Activated naive CD8-positive, alpha-beta T cell treated with anti-CD3 and anti-CD28 coated beads, Interleukin-2, amount 10 ng/mL, durations not matched to agents 7 days and 5 days (primary cell): ENCODE measurements at regions not wholly inside any gene's neighbourhood (a gene's known extent, or its start where the extent isn't known, plus 50 kb on each side); places are given as distances from the start of the nearest gene placed in this dataset.

Source experiments
- ATAC-seq: fragments of 150-1000 bp; cut with Tn5 transposase; one replicate; pipeline ENCODE4 v1.10.0; 2021; ENCODE audit warnings: low read depth, moderate library complexity
- POLR2A ChIA-PET: fragments of 350-600 bp; sonication (Branson Sonifier 250); formaldehyde crosslinking; loops from one replicate; lab custom pipeline; 2021; ENCODE audit warnings: antibody characterized with exemption; lab: Charles Lee
- DNase-seq: peaks from one replicate; pipeline ENCODE4 v3.0.0; 2021
- H3K27ac Mint-ChIP-seq: one replicate; pipeline ENCODE4 v1.8.0; 2022; ENCODE audit warnings: mild to moderate bottlenecking, mixed read lengths
- H3K27me3 Mint-ChIP-seq: one replicate; pipeline ENCODE4 v1.8.0; 2022; ENCODE audit warnings: mild to moderate bottlenecking, moderate library complexity, mixed read lengths
- H3K36me3 Mint-ChIP-seq: one replicate; pipeline ENCODE4 v1.8.0; 2021; ENCODE audit warnings: mild to moderate bottlenecking, mixed read lengths
- H3K4me1 Mint-ChIP-seq: one replicate; pipeline ENCODE4 v1.8.0; 2021; ENCODE audit warnings: mixed read lengths
- H3K4me3 Mint-ChIP-seq: one replicate; pipeline ENCODE4 v1.8.0; 2022; ENCODE audit warnings: mild to moderate bottlenecking, moderate library complexity, mixed read lengths
- H3K9me3 Mint-ChIP-seq: one replicate; pipeline ENCODE4 v1.8.0; 2021; ENCODE audit warnings: mixed read lengths

DNA sequence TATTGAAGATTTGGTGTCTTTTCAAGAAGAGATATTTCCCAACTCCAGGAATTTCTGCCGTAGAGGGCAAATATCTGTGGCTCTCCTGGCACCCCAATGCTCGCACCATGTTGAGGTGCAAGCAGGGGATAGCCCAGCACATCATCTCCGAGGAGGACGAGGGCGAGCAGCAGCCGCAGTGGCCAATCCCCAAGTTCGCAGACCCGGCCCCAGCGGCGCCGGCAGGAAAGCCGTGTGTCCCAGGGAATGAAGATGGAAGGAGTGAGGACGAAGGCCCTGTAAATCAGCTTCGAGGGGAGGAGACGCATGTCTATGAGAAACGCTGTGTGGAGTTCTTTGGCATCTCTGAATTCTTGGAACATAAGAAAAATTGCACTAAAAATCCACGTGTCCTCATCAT, 213.4 kb upstream of the UBE2E2 start:
- no peak for DNase-seq
- no peak overlapping the region for H3K27ac Mint-ChIP-seq
- ATAC-seq: no peak
- H3K4me1 Mint-ChIP-seq: no peaks in the 10 kb centered on the region
- peaks cover 2% of the 10 kb centered on the region for H3K9me3 Mint-ChIP-seq
- no peaks in the 10 kb centered on the region for H3K36me3 Mint-ChIP-seq
- H3K4me3 Mint-ChIP-seq: no peak overlapping the region
- POLR2A ChIA-PET: no interaction called here
- H3K27me3 Mint-ChIP-seq: peaks cover 3% of the 10 kb centered on the region

DNA sequence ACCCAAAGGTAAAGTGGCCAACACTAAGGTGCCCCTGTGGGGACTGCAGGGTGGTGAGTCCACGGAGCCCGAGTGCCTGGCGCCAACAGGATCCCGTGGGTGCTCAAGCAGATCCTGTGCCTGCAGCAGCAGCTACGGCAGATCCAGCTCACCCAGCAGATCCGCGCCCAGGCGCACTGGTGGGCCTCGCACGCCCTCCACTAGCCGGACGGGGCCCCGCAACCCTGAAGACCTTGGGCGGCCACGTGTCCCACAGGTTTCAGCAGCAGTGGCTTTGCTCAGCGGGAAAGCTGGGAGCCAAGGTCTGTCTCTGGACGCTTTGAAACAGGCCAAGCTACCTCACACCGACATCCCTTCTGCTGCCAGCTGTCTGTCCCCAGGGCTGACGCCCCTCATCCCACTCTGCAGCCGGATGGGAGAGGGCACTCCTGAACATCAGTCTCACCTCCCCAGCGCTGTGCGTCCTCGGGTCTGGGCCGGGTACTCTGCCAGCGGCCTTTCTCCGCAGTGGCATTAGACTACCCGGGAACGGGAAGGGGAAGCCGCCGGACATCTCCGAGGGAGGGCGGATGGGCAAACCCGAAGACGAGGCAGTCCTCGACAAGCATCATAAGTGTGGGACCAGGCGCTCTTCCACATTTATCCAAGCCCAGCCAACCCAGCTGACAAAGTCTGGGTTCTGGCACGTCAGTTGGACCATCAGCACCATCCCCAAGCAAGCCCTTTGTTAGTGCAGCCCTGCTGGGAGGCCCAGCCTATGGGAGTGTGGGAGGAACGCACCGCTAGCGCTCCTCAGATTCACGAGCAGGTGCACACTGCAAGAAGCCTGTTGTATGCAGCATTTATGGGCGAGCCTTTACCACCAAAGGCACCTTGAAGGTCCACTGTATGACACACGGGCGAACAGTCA, 212.6 kb upstream of the UBE2E2 start:
- Mint-ChIP-seq H3K4me1 (no peaks in the 10 kb centered on the region), H3K4me3 (no peak overlapping the region), H3K27ac (no peak overlapping the region), H3K27me3 (peaks cover 3% of the 10 kb centered on the region), H3K36me3 (no peaks in the 10 kb centered on the region), H3K9me3 (peaks cover 2% of the 10 kb centered on the region)
- ATAC-seq: no peak
- POLR2A ChIA-PET: no interaction called here
- no peak for DNase-seq

GRCh38 chr3:22994781-22995180, 208.3 kb upstream of the UBE2E2 start:
- DNase-seq (no peak), ATAC-seq (no peak)
- no peak overlapping the region for H3K4me3 Mint-ChIP-seq
- no peaks in the 10 kb centered on the region for H3K27me3 Mint-ChIP-seq
- no peaks in the 10 kb centered on the region for H3K36me3 Mint-ChIP-seq
- POLR2A ChIA-PET: no interaction called here
- no peak overlapping the region for H3K27ac Mint-ChIP-seq
- no peaks in the 10 kb centered on the region for H3K9me3 Mint-ChIP-seq
- H3K4me1 Mint-ChIP-seq: no peaks in the 10 kb centered on the region

DNA sequence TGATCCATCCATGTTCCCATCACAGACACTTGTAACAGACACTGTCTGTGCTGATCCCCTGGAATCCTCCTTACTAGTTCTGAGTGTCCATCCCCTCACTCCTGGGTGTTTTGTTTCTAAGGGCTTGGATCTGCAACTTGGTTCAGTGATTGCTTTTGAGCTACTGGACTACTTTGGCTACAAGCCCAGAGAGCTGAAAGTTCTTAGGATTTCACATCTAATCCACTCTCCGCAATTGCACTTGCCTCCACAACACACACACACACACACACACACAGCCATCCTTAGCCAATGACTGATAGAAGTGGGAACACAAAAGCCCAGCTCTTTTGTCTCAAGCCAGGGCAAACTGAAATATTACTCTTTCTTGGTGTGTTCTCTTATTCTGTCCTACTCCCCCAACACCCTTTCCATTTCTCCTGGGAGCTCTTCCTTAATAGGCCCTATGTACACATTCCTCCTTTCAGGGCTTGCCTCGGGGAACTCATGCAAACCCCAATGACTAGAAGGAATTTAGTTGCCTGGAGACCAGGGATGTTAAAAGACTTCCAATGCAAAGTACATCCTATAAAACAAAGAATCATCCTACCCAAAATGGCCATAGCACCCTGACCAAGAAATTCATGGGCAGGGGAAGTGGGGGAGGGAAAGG, 206.1 kb upstream of the UBE2E2 start:
- Mint-ChIP-seq H3K27me3 (no peaks in the 10 kb centered on the region), H3K27ac (no peak overlapping the region), H3K4me1 (no peaks in the 10 kb centered on the region), H3K9me3 (no peaks in the 10 kb centered on the region), H3K36me3 (no peaks in the 10 kb centered on the region), H3K4me3 (no peak overlapping the region)
- no peak for ATAC-seq
- DNase-seq: no peak
- POLR2A ChIA-PET: no interaction called here

DNA sequence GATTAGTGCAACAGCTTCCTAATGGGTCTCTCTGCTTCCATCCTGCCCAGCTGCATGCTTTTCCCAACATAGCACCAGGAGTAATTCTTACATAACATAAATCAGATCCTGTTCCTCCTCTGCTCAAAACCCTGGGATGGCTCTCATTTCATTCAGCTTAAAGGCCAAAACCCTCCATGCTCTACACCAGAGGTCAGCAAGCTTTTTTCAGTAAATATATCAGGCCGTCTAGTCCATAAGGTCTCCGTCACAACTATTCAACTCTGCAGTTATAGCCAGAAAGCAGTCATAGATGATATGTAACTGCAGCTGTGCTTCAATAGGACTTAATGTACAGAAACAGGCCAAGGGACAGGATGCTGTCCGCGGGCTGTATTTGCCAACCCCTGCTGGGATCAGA, 202.8 kb upstream of the UBE2E2 start:
- H3K27me3 Mint-ChIP-seq: no peaks in the 10 kb centered on the region
- no peak overlapping the region for H3K4me3 Mint-ChIP-seq
- no peaks in the 10 kb centered on the region for H3K9me3 Mint-ChIP-seq
- no peak for ATAC-seq
- POLR2A ChIA-PET: no interaction called here
- no peak for DNase-seq
- no peaks in the 10 kb centered on the region for H3K36me3 Mint-ChIP-seq
- no peak overlapping the region for H3K27ac Mint-ChIP-seq
- no peaks in the 10 kb centered on the region for H3K4me1 Mint-ChIP-seq

DNA sequence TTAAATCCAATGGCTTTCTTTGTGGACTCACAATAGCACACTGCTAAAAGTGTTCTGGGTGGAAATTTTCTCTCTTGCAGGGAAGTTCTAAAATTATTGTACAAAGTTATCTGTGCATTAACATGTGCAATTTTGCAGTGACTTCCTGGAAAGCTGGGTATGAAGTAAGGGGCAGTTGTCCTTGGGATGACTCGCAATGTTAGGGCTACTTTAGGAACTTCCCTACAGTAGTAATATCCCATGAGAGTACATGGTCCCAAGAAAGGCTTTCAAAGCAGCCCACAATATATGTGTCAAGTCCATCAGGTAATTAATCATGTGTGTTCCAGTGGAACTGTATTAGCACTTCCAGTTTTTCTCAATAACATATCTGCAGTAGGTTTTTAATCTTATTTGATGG, 201.0 kb upstream of the UBE2E2 start:
- Mint-ChIP-seq H3K4me1 (no peaks in the 10 kb centered on the region), H3K27ac (no peak overlapping the region), H3K9me3 (no peaks in the 10 kb centered on the region), H3K36me3 (no peaks in the 10 kb centered on the region), H3K27me3 (no peaks in the 10 kb centered on the region), H3K4me3 (no peak overlapping the region)
- POLR2A ChIA-PET: no interaction called here
- no peak for DNase-seq
- ATAC-seq: no peak

GRCh38 chr3:23002836-23003732, 200.0 kb upstream of the UBE2E2 start:
- no peaks in the 10 kb centered on the region for H3K4me1 Mint-ChIP-seq
- H3K36me3 Mint-ChIP-seq: no peaks in the 10 kb centered on the region
- ATAC-seq: no peak
- no peak for DNase-seq
- H3K4me3 Mint-ChIP-seq: no peak overlapping the region
- peaks cover 2% of the 10 kb centered on the region for H3K27me3 Mint-ChIP-seq
- no peaks in the 10 kb centered on the region for H3K9me3 Mint-ChIP-seq
- POLR2A ChIA-PET: no interaction called here
- H3K27ac Mint-ChIP-seq: no peak overlapping the region

- DNase-seq (no peak), ATAC-seq (no peak)
- H3K27me3 Mint-ChIP-seq: peaks cover 2% of the 10 kb centered on the region
- no peaks in the 10 kb centered on the region for H3K4me1 Mint-ChIP-seq
- H3K9me3 Mint-ChIP-seq: no peaks in the 10 kb centered on the region
- no peaks in the 10 kb centered on the region for H3K36me3 Mint-ChIP-seq
- no peak overlapping the region for H3K4me3 Mint-ChIP-seq
- POLR2A ChIA-PET: no interaction called here
- no peak overlapping the region for H3K27ac Mint-ChIP-seq
These were observed 199.4 kb upstream of the UBE2E2 start for GRCh38 chr3:23003733-23004046.

DNA sequence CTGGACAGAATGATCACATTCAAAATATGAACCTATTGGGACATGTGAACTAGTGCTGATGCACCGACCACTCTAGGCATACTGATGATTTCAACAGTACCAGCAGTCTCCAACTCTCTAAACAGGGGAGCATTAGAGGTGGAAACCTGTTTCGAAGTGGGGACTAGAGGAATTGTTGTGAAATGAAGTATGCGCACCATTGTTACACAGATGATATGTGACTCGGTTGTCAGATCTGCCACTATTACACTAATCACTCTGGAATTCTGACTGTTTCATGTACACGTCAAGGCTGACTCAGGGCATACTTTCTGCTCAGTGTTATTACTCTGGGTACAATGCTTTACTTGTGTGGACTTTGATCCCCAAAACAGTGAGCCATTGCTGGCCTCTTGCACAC, 198.2 kb upstream of the UBE2E2 start:
- H3K9me3 Mint-ChIP-seq: no peaks in the 10 kb centered on the region
- no peaks in the 10 kb centered on the region for H3K4me1 Mint-ChIP-seq
- H3K27me3 Mint-ChIP-seq: peaks cover 2% of the 10 kb centered on the region
- H3K27ac Mint-ChIP-seq: no peak overlapping the region
- no peak overlapping the region for H3K4me3 Mint-ChIP-seq
- DNase-seq (no peak), ATAC-seq (no peak)
- POLR2A ChIA-PET: no interaction called here
- H3K36me3 Mint-ChIP-seq: no peaks in the 10 kb centered on the region

GRCh38 chr3:23017801-23018200, 185.3 kb upstream of the UBE2E2 start:
- Mint-ChIP-seq H3K27me3 (no peaks in the 10 kb centered on the region), H3K9me3 (peaks cover 6% of the 10 kb centered on the region), H3K27ac (no peak overlapping the region), H3K36me3 (no peaks in the 10 kb centered on the region), H3K4me1 (no peaks in the 10 kb centered on the region), H3K4me3 (no peak overlapping the region)
- POLR2A ChIA-PET: no interaction called here
- no peak for DNase-seq
- no peak for ATAC-seq

- DNase-seq (no peak), ATAC-seq (no peak)
- POLR2A ChIA-PET: no interaction called here
- Mint-ChIP-seq H3K4me3 (no peak overlapping the region), H3K36me3 (no peaks in the 10 kb centered on the region), H3K9me3 (peaks cover 6% of the 10 kb centered on the region), H3K4me1 (no peaks in the 10 kb centered on the region), H3K27ac (no peak overlapping the region), H3K27me3 (no peaks in the 10 kb centered on the region)
These were observed 183.4 kb upstream of the UBE2E2 start for GRCh38 chr3:23019596-23020300.

GRCh38 chr3:23028294-23028693, 174.8 kb upstream of the UBE2E2 start:
- Mint-ChIP-seq H3K27ac (no peak overlapping the region), H3K27me3 (peaks cover 7% of the 10 kb centered on the region), H3K4me1 (no peaks in the 10 kb centered on the region), H3K36me3 (no peaks in the 10 kb centered on the region), H3K4me3 (no peak overlapping the region), H3K9me3 (peaks cover 4% of the 10 kb centered on the region)
- POLR2A ChIA-PET: no interaction called here
- ATAC-seq (no peak), DNase-seq (no peak)

GRCh38 chr3:23029001-23029400, 174.1 kb upstream of the UBE2E2 start:
- Mint-ChIP-seq H3K4me3 (no peak overlapping the region), H3K4me1 (no peaks in the 10 kb centered on the region), H3K36me3 (no peaks in the 10 kb centered on the region), H3K27me3 (peaks cover 7% of the 10 kb centered on the region), H3K27ac (no peak overlapping the region), H3K9me3 (peaks cover 4% of the 10 kb centered on the region)
- DNase-seq (no peak), ATAC-seq (no peak)
- POLR2A ChIA-PET: no interaction called here
